ENCODE measurements at regions not wholly inside any gene's neighbourhood (a gene's known extent, or its start where the extent isn't known, plus 50 kb on each side); places are given as distances from the start of the nearest gene placed in this dataset.

DNA sequence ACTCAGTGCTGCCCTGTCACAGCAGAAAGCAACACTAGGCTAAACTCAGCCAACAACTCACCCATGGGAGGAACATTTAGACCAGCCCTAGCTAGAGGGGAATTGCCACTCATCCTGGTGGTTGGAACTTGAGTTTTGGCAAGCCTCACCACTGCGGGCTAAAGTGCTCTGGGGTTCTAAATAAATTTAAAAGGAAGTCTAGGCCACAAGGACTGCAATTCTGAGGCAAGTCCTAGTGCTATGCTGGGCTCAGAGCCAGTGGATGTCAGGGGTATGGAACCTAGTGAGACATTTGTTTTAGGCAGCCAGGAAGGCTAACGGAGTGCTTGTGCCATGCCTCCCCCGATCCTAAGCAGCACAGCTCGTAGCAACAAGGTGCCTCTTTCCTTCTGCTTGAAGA is 78.0 kb downstream of the RGS13 start:
- H3K27me3 ChIP-seq = no peaks in the 10 kb centered on the region
- in situ Hi-C loops (cut with MboI; ENCODE audit: low pct_ligation_motif_present in 1 of 4, low pct_unique_long_range_greater_than_20kb in 1 of 4, low sequenced_read_pairs in 3 of 4) (no loop called here), intact Hi-C loops (cut with DNase I; ENCODE audit: low total_unique reads) (no loop called here)
- no peak for DNase-seq
- WGBS, 2 donors (ENCODE audit: low coverage in 1 of 2) = 54 to 73% methylated on average over 3 to 4 of the region's 4 CpGs
- TF ChIP-seq EP300 (IDR thresholded peaks at IDR 0.05; ENCODE audit: low read depth) (no peak), POLR2AphosphoS5 (IDR thresholded peaks at IDR 0.05) (no peak), POLR2A (IDR thresholded peaks at IDR 0.05) (no peak)
- TF ChIP-seq, protein P1, sequence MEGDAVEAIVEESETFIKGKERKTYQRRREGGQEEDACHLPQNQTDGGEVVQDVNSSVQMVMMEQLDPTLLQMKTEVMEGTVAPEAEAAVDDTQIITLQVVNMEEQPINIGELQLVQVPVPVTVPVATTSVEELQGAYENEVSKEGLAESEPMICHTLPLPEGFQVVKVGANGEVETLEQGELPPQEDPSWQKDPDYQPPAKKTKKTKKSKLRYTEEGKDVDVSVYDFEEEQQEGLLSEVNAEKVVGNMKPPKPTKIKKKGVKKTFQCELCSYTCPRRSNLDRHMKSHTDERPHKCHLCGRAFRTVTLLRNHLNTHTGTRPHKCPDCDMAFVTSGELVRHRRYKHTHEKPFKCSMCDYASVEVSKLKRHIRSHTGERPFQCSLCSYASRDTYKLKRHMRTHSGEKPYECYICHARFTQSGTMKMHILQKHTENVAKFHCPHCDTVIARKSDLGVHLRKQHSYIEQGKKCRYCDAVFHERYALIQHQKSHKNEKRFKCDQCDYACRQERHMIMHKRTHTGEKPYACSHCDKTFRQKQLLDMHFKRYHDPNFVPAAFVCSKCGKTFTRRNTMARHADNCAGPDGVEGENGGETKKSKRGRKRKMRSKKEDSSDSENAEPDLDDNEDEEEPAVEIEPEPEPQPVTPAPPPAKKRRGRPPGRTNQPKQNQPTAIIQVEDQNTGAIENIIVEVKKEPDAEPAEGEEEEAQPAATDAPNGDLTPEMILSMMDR (IDR thresholded peaks at IDR 0.05) = no peak
- no peak overlapping the region for H3K27ac ChIP-seq
- H3K9me3 ChIP-seq = peaks cover 0 to 3% of the 10 kb centered on the region in 2 donors
- no peaks in the 10 kb centered on the region for H3K36me3 ChIP-seq
- no peaks in the 10 kb centered on the region for H3K4me1 ChIP-seq
- no peak overlapping the region for H3K4me3 ChIP-seq

DNA sequence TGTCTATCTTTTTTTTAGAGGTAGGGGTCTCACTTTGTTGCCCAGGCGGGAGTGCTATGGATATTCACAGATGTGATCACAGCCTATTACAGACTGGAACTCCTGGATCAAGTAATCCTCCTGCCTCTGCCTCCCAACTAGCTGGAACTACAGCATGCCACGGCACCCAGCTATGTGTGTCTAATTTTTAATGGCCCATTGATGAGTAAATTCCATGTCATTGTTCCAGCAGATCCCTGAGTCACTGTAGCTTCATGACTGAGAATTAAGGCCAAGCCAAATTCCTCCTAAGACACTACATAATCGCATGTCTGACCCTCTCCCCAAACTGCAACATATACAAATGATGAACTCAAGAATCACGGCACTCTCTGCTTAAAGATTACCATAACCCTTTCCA is 84.2 kb upstream of the RGS2 start:
- Histone ChIP-seq H3K4me1 (peaks cover 0 to 6% (median 0%) of the 10 kb centered on the region in 4 donors), H3K27me3 (no peaks in the 10 kb centered on the region), H3K27ac (no peak overlapping the region), H3K36me3 (no peaks in the 10 kb centered on the region), H3K9me3 (peaks cover 0 to 4% of the 10 kb centered on the region in 2 donors), H3K4me3 (no peak overlapping the region)
- in situ Hi-C loops (cut with MboI; ENCODE audit: low pct_ligation_motif_present in 1 of 4, low pct_unique_long_range_greater_than_20kb in 1 of 4, low sequenced_read_pairs in 3 of 4) (no loop called here), intact Hi-C loops (cut with DNase I; ENCODE audit: low total_unique reads) (no loop called here)
- TF ChIP-seq POLR2AphosphoS5 (IDR thresholded peaks at IDR 0.05) (no peak), EP300 (IDR thresholded peaks at IDR 0.05; ENCODE audit: low read depth) (no peak), POLR2A (IDR thresholded peaks at IDR 0.05) (no peak)
- TF ChIP-seq, protein P1 (IDR thresholded peaks at IDR 0.05) = no peak
- WGBS, 2 donors (ENCODE audit: low coverage in 1 of 2) = 82 to 86% methylated on average over 3 to 4 of the region's 4 CpGs
- no peak for DNase-seq

DNA sequence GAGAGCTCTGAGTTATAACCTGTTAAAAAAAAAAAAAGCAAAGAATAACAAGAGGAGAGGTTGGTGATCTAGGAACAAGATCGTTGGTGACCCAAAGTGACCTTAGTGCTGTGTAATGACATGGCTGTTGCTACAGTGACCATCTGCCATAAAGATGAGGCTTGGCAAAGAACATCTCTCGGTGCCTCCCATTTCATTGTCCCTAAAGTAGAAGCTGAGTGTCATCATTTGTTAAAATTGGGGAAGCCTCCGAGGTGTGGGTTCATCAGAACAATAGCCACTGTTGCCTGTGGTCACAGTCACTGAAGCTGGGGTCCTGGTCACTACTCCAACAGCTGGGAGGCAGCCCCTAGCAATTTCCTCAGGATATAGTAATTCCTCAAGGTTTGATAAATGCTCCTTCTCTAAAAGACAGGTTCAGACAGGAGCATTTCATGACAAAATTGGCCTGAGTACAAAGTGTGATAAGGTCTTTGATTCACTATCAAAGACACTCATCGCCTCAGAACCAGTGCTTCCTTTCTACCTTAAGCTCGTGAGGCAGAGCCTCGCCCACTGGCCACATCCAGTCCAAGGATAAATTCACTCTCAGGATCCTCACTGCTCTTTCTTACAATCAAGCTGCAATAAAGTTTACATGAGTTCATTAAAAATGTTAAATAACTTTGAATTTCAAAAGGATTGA is 81.9 kb upstream of the RGS2 start:
- Histone ChIP-seq H3K4me1 (peaks cover 0 to 5% (median 0%) of the 10 kb centered on the region in 4 donors), H3K27me3 (no peaks in the 10 kb centered on the region), H3K4me3 (no peak overlapping the region), H3K9me3 (no peaks in the 10 kb centered on the region), H3K27ac (no peak overlapping the region), H3K36me3 (no peaks in the 10 kb centered on the region)
- no peak for DNase-seq
- no peak for TF ChIP-seq EP300 (IDR thresholded peaks at IDR 0.05; ENCODE audit: low read depth)
- TF ChIP-seq, protein P1 (IDR thresholded peaks at IDR 0.05) = no peak
- TF ChIP-seq POLR2AphosphoS5 (IDR thresholded peaks at IDR 0.05) = no peak
- no peak for TF ChIP-seq POLR2A (IDR thresholded peaks at IDR 0.05)
- intact Hi-C loops (cut with DNase I; ENCODE audit: low total_unique reads) = no loop called here
- 61 to 73% methylated on average over 3 to 6 of the region's 6 CpGs for WGBS, 2 donors (ENCODE audit: low coverage in 1 of 2)
- in situ Hi-C loops (cut with MboI; ENCODE audit: low pct_ligation_motif_present in 1 of 4, low pct_unique_long_range_greater_than_20kb in 1 of 4, low sequenced_read_pairs in 3 of 4) = no loop called here

GRCh38 chr1:192729500-192729899 is 79.3 kb upstream of the RGS2 start:
- Histone ChIP-seq H3K9me3 (no peaks in the 10 kb centered on the region), H3K27me3 (no peaks in the 10 kb centered on the region), H3K4me3 (no peak overlapping the region), H3K4me1 (no peaks in the 10 kb centered on the region), H3K27ac (no peak overlapping the region), H3K36me3 (no peaks in the 10 kb centered on the region)
- TF ChIP-seq, protein P1 (IDR thresholded peaks at IDR 0.05) = no peak
- TF ChIP-seq EP300 (IDR thresholded peaks at IDR 0.05; ENCODE audit: low read depth) (no peak), POLR2A (IDR thresholded peaks at IDR 0.05) (no peak), POLR2AphosphoS5 (IDR thresholded peaks at IDR 0.05) (no peak)
- DNase-seq = no peak
- intact Hi-C loops (cut with DNase I; ENCODE audit: low total_unique reads) (no loop called here), in situ Hi-C loops (cut with MboI; ENCODE audit: low pct_ligation_motif_present in 1 of 4, low pct_unique_long_range_greater_than_20kb in 1 of 4, low sequenced_read_pairs in 3 of 4) (no loop called here)

All from transverse colon (tissue), 4 donors.